ENCODE measurements at regions not wholly inside any gene's neighbourhood (a gene's known extent, or its start where the extent isn't known, plus 50 kb on each side); places are given as distances from the start of the nearest gene placed in this dataset.
"Not testable (repeated sequence)": the region's sequence is repeated elsewhere in the genome, so short reads cannot be mapped to it uniquely, and the experiment has no call there.

- no peak for DNase-seq (ENCODE audit: low spot score)
Measured at GRCh38 chrX:124238268-124238667, 94.2 kb upstream of the TEX13D start.

GRCh38 chrX:124239324-124239723, 93.1 kb upstream of the TEX13D start:
- DNase-seq (ENCODE audit: low spot score) = no peak

- DNase-seq (ENCODE audit: low spot score) = no peak
Measured at GRCh38 chrX:124239911-124240310, 92.5 kb upstream of the TEX13D start.

GRCh38 chrX:124240422-124240821, 92.0 kb upstream of the TEX13D start:
- DNase-seq (ENCODE audit: low spot score) = no peak

- DNase-seq (ENCODE audit: low spot score) = no peak
Measured at GRCh38 chrX:124242131-124242530, 90.3 kb upstream of the TEX13D start.

- DNase-seq (ENCODE audit: low spot score) = no peak
Measured at GRCh38 chrX:124249345-124249744, 83.1 kb upstream of the TEX13D start.

- DNase-seq (ENCODE audit: low spot score) = no peak
Measured at GRCh38 chrX:124250835-124251437, 81.5 kb upstream of the TEX13D start.

GRCh38 chrX:124254611-124255010, 77.8 kb upstream of the TEX13D start:
- no peak for DNase-seq (ENCODE audit: low spot score)

- DNase-seq (ENCODE audit: low spot score) = no peak
Measured at GRCh38 chrX:124256216-124256615, 76.2 kb upstream of the TEX13D start.

- no peak for DNase-seq (ENCODE audit: low spot score)
Measured at GRCh38 chrX:124256629-124257380, 75.7 kb upstream of the TEX13D start.

- DNase-seq (ENCODE audit: low spot score) = no peak
Measured at GRCh38 chrX:124257924-124258702, 74.3 kb upstream of the TEX13D start.

- no peak for DNase-seq (ENCODE audit: low spot score)
Measured at GRCh38 chrX:124260845-124261244, 71.6 kb upstream of the TEX13D start.

GRCh38 chrX:124263743-124264142, 68.7 kb upstream of the TEX13D start:
- DNase-seq (ENCODE audit: low spot score) = no peak

GRCh38 chrX:124268099-124268498, 64.4 kb upstream of the TEX13D start:
- no peak for DNase-seq (ENCODE audit: low spot score)

- DNase-seq (ENCODE audit: low spot score) = no peak
Measured at GRCh38 chrX:124269881-124270280, 62.6 kb upstream of the TEX13D start.

- DNase-seq (ENCODE audit: low spot score) = not testable (repeated sequence)
Measured at GRCh38 chrX:124271599-124271998, 60.9 kb upstream of the TEX13D start.

- DNase-seq (ENCODE audit: low spot score) = no peak
Measured at GRCh38 chrX:124272370-124272982, 60.0 kb upstream of the TEX13D start.

- no peak for DNase-seq (ENCODE audit: low spot score)
Measured at GRCh38 chrX:124274438-124275181, 57.9 kb upstream of the TEX13D start.

- DNase-seq (ENCODE audit: low spot score) = no peak
Measured at GRCh38 chrX:124275182-124275894, 57.1 kb upstream of the TEX13D start.

- DNase-seq (ENCODE audit: low spot score) = no peak
Measured at GRCh38 chrX:124280294-124280902, 52.1 kb upstream of the TEX13D start.

GRCh38 chrX:124282580-124282979, 49.9 kb upstream of the TEX13D start:
- no peak for DNase-seq (ENCODE audit: low spot score)

Measured in germinal center (tissue), 1 donor.